COR-L47 (cell line): ENCODE measurements at regions not wholly inside any gene's neighbourhood (a gene's known extent, or its start where the extent isn't known, plus 50 kb on each side); places are given as distances from the start of the nearest gene placed in this dataset.
"Not testable (repeated sequence)": the region's sequence is repeated elsewhere in the genome, so short reads cannot be mapped to it uniquely, and the experiment has no call there.

Source experiments
- DNase-seq: peaks from one replicate; lab custom pipeline; 2025; lab: John Stamatoyannopoulos, UW

DNA sequence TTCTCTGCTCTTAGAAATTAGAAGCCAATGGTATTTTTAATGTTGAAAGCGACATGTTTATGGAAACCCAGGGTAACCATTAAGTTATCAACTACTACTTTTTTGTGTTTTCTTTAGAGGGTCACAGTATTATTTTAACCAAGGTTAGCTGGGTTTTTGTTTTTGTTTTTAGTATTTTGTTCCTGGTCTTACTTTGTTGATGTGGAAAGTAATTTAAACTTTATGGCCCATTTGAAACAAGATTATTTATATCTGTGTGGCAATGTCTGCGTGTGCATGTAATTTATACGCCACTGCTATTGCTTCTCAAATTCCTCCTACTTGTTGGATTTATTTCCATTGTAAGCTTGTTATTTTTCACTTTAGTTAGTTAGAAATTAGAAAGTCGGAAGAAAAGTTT lies 722.1 kb upstream of the NR2F2 start:
- DNase-seq: no peak

- DNase-seq: no peak
Measured at GRCh38 chr15:95609096-95609495, 721.4 kb upstream of the NR2F2 start.

GRCh38 chr15:95610945-95611344 lies 719.6 kb upstream of the NR2F2 start:
- no peak for DNase-seq

GRCh38 chr15:95615436-95615835 lies 715.1 kb upstream of the NR2F2 start:
- no peak for DNase-seq

- DNase-seq: no peak
Measured at GRCh38 chr15:95616306-95616705, 714.2 kb upstream of the NR2F2 start.

- no peak for DNase-seq
Measured at GRCh38 chr15:95620934-95621579, 709.4 kb upstream of the NR2F2 start.

DNA sequence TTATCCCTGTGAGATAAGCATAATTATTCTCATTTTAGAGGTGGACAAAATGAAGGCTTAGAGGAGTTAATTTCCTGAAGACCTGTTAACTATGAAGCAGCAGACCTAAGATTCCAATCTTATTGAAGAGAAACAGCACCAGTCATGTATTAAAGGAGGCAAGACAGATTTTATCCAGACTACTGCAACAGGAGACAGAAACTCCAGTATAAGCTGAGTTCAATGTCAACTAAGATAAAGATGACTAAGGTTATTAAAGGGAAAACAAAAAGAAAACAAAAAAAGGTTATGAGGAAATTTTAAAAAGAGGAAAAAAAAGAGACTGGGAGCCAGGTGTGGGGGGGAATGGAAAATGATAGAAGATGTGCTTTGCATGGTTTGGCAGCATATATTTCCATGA lies 707.7 kb upstream of the NR2F2 start:
- DNase-seq: no peak

DNA sequence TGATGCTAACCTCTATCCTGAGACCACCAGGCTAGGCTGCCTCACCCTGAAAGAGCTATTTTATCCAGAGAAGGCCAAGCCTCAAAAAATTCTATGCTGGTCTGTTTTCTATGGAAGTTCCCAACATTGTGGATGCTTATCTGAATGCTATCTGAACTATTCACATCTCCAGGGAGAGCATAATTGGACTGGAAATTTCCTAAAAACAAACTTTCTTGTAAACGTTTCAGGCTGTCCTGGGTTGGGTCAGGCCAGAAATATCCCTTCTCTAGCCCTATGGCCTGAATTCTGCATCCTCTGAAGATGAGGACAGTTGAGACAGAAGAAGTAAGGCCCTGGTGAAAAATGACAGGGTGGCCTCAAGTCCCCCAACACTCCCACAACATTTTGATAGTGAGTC lies 706.4 kb upstream of the NR2F2 start:
- no peak for DNase-seq

- DNase-seq: no peak
Measured at GRCh38 chr15:95624616-95625361, 705.7 kb upstream of the NR2F2 start.

DNA sequence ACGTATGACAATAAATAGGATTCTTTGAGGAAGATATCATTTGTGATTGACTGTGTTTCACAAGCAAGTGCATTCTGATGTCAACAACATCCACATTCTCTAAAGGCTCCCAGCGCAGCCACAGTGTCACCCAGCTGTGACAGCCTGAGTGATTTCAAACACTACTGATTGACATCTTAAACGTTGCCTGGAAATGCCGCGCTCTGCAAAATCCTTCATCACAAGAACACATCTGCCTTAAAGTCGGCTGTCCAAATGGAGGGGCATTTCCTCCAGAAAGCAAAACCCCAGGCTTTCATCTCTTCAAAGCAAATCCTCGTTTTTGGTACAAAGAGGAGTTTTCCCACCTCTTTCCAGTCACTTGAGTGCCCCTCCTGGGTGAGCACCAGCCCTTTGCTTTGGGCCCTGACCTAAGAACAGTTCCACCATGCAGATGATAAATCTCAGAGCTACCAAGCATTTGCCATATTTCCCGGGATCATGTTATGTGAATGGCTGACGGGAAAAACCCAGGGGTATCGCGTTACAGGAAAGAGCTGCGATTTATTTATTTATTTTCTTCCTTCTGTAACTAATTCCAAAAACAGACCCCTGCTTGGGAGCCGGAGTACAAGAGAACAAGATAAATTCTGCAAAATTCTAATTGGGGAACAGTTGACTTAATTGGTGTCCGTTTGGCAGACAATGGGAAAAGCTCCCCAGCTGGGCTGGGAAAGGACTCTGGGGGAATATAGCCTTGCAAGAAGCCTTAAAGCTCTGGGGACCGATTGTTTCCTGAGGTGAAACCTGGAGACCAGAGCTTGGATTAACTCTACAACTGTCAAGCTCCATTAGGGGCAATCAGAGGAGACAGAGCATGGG lies 703.8 kb upstream of the NR2F2 start:
- DNase-seq: no peak

DNA sequence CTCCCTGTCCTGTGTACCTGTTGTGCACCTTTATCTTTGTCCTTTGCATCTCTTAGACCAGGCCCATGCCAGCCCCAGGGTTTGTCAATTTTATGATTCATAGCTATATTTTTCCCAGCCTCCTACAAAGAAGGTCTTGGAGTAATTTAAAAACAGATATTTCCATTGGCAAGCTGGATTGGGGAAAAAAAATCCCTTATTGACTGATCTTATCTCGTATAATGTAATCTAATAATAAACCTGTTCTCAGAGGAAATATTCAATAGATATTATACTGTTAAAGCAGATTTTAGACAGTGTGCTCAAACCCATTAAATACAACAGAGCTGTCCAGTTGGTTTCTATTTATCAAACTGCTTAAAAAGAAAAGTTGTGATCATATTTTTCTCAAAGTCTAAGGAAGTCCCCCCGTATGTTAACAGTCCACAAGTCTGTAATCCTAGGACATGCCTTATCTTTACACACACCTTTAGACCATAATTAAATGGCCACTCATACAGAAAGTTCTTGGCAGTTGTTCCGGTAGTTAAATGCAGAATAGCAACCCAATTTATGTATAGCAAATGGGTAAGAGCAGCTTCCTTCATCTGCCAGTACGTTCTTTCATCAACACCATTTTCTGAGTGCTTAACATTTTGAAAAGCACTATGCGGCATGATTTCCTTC lies 700.9 kb upstream of the NR2F2 start:
- DNase-seq: no peak

DNA sequence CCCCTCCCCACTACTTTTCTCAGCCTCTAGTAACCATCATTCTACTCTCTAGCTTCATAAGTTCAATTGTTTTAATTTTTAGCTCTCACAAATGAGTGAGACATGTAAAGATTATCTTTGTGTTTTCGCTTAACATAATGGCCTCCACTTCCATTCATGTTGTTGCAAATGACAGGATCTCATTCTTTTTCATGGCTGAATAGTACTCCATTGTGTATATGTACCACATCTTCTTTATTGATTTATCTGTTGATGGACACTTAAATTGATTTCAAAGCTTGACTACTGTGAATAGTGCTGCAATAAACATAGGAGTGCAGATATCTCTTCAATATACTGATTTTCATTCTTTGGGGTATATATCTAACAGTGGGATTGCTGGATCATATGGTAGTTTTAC lies 699.8 kb upstream of the NR2F2 start:
- no peak for DNase-seq

DNA sequence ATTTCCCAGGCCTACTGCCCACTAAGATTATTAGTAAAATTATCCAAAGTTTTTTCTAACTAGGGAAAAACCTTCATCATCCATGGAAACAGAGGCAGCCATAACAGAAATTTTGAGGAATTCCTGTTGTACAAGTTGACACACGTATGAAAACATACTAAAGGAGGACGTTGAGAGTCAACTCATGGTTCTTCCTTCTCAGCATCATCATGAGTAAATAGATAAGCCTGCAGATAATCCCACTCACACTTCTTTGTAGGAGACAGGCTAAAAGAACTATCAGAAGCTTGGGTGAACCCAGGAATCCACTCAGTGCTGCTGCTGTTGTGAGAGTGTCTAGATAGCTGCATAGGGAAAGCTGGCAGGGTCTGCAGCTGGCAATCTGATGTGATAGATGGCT lies 694.8 kb upstream of the NR2F2 start:
- no peak for DNase-seq

- no peak for DNase-seq
Measured at GRCh38 chr15:95636107-95636506, 694.4 kb upstream of the NR2F2 start.

DNA sequence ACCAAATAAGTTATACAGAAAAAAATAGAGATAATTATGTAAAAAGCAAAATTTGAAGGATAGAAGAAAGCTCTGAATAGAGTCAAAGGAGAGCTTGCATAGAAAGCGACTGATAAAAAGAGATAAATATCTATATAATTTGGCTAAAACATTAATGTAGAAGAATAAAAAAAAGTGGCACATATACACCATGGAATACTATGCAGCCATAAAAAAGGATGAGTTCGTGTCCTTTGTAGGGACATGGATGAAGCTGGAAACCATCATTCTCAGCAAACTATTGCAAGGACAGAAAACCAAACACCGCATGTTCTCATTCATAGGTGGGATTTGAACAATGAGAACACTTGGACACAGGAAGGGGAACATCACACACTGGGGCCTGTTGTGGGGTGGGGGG lies 693.3 kb upstream of the NR2F2 start:
- DNase-seq: not testable (repeated sequence)

- no peak for DNase-seq
Measured at GRCh38 chr15:95639208-95639607, 691.3 kb upstream of the NR2F2 start.

DNA sequence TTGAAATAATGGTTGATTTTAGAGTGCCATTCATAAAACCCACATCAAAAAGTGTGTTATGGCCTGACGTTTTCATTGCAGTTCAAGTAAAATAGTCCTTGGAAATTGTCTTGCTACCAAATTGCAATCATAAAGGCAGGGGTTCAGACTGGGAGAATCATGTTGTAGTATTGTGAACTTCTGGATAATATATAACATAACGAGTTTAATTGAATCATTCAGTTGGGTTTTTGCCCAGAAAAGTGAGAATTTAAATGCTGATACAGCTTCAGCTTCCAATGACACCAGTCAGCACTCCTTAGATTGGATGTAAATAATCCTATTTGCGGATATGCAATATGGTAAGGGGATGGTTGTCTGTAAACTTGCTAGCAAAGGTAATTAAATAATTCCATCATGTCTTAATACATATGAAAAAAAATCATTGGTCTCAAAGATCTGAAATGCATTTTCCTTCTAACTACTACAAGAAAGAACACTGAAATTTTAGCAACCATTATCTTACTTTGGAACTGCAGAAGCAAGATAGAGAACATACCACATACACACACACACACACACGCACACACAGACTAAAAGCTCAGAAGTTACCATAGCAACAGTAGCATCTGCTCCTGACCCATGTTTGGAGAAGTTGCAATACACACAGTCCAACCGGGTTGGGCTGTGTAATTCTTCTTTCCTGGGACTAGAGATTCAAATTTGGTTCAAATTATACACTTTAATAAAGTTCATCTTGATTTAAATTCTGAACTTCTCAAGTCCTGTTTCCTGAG lies 686.2 kb upstream of the NR2F2 start:
- no peak for DNase-seq

- no peak for DNase-seq
Measured at GRCh38 chr15:95645791-95646338, 684.6 kb upstream of the NR2F2 start.

DNA sequence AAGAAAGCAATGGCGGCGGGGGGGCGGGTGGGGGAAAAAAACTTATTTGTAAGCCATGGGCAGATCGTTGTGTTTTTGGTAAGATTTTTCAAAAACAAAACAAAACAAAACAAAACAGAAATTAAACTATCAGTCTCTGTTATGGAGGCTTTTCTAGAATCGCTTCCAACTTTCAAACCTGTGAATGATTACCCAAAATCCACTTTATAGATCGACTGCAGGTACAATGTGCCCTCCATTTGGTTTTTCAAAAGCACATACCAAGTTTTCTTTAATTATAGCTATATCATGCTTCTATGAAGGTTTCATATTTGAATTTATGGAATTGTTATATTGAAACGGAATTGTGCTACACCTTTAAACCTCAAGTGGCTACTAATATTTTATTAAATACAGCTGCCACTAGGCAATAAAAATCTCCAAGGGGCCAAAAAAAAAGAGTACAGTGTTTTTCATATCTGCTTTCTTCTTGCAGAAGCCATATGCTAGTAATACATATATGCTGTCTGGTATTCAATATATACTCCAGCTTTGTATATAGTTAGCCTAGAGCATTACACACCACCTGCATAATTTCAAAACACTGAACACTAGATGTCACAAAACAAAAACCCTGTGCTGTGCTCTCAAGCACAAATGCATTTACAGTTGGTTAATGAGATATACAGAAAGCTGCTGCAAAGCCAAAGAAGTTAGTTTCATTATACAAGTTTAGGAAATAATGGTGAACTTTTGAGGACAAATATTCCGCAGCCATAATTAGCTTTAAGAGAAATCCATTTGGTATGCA lies 683.8 kb upstream of the NR2F2 start:
- DNase-seq: no peak

- DNase-seq: no peak
Measured at GRCh38 chr15:95647531-95648277, 682.8 kb upstream of the NR2F2 start.
